ENCODE measurements at regions not wholly inside any gene's neighbourhood (a gene's known extent, or its start where the extent isn't known, plus 50 kb on each side); places are given as distances from the start of the nearest gene placed in this dataset.

GRCh38 chr11:33624083-33624482, 76.5 kb downstream of the C11orf91 start:
- H3K9me3 Mint-ChIP-seq = no peaks in the 10 kb centered on the region
- DNase-seq = no peak
- POLR2A ChIA-PET = no interaction called here
- no peak overlapping the region for H3K27ac Mint-ChIP-seq
- H3K4me1 Mint-ChIP-seq = no peaks in the 10 kb centered on the region
- H3K27me3 Mint-ChIP-seq = peaks cover 5% of the 10 kb centered on the region
- no peak for ATAC-seq (ENCODE audit: low read depth)
- H3K4me3 Mint-ChIP-seq = no peak overlapping the region
- H3K36me3 Mint-ChIP-seq = no peaks in the 10 kb centered on the region

GRCh38 chr11:33622806-33623205, 77.8 kb downstream of the C11orf91 start:
- Mint-ChIP-seq H3K27ac (no peak overlapping the region), H3K9me3 (no peaks in the 10 kb centered on the region), H3K4me3 (no peak overlapping the region), H3K4me1 (no peaks in the 10 kb centered on the region), H3K27me3 (peaks cover 5% of the 10 kb centered on the region), H3K36me3 (no peaks in the 10 kb centered on the region)
- ATAC-seq (ENCODE audit: low read depth) = no peak
- DNase-seq = no peak
- POLR2A ChIA-PET = no interaction called here

GRCh38 chr11:33622186-33622585, 78.4 kb downstream of the C11orf91 start:
- H3K27ac Mint-ChIP-seq = no peak overlapping the region
- no peak overlapping the region for H3K4me3 Mint-ChIP-seq
- DNase-seq (no peak), ATAC-seq (ENCODE audit: low read depth) (no peak)
- no peaks in the 10 kb centered on the region for H3K36me3 Mint-ChIP-seq
- H3K9me3 Mint-ChIP-seq = no peaks in the 10 kb centered on the region
- H3K4me1 Mint-ChIP-seq = no peaks in the 10 kb centered on the region
- H3K27me3 Mint-ChIP-seq = peaks cover 5% of the 10 kb centered on the region
- POLR2A ChIA-PET = no interaction called here

- H3K27me3 Mint-ChIP-seq = peaks cover 5% of the 10 kb centered on the region
- ATAC-seq (ENCODE audit: low read depth) = no peak
- H3K9me3 Mint-ChIP-seq = no peaks in the 10 kb centered on the region
- POLR2A ChIA-PET = no interaction called here
- no peaks in the 10 kb centered on the region for H3K36me3 Mint-ChIP-seq
- no peak overlapping the region for H3K27ac Mint-ChIP-seq
- no peaks in the 10 kb centered on the region for H3K4me1 Mint-ChIP-seq
- no peak for DNase-seq
- no peak overlapping the region for H3K4me3 Mint-ChIP-seq
These were observed 80.0 kb downstream of the C11orf91 start for GRCh38 chr11:33620423-33621171.

- ATAC-seq (ENCODE audit: low read depth) (no peak), DNase-seq (no peak)
- POLR2A ChIA-PET = no interaction called here
- H3K4me3 Mint-ChIP-seq = no peak overlapping the region
- no peak overlapping the region for H3K27ac Mint-ChIP-seq
- H3K36me3 Mint-ChIP-seq = no peaks in the 10 kb centered on the region
- H3K4me1 Mint-ChIP-seq = no peaks in the 10 kb centered on the region
- peaks cover 5% of the 10 kb centered on the region for H3K27me3 Mint-ChIP-seq
- no peaks in the 10 kb centered on the region for H3K9me3 Mint-ChIP-seq
These were observed 81.7 kb downstream of the C11orf91 start for GRCh38 chr11:33618956-33619355.

GRCh38 chr11:33618351-33618710, 82.3 kb downstream of the C11orf91 start:
- Mint-ChIP-seq H3K36me3 (no peaks in the 10 kb centered on the region), H3K27me3 (peaks cover 5% of the 10 kb centered on the region), H3K4me3 (no peak overlapping the region), H3K27ac (no peak overlapping the region), H3K9me3 (no peaks in the 10 kb centered on the region), H3K4me1 (no peaks in the 10 kb centered on the region)
- DNase-seq = no peak
- no peak for ATAC-seq (ENCODE audit: low read depth)
- POLR2A ChIA-PET = no interaction called here

- no peak overlapping the region for H3K27ac Mint-ChIP-seq
- H3K4me3 Mint-ChIP-seq = no peak overlapping the region
- no peaks in the 10 kb centered on the region for H3K36me3 Mint-ChIP-seq
- ATAC-seq (ENCODE audit: low read depth) (no peak), DNase-seq (no peak)
- POLR2A ChIA-PET = no interaction called here
- H3K4me1 Mint-ChIP-seq = no peaks in the 10 kb centered on the region
- peaks cover 5% of the 10 kb centered on the region for H3K27me3 Mint-ChIP-seq
- no peaks in the 10 kb centered on the region for H3K9me3 Mint-ChIP-seq
These were observed 82.8 kb downstream of the C11orf91 start for GRCh38 chr11:33617672-33618350.

GRCh38 chr11:33616552-33616951, 84.1 kb downstream of the C11orf91 start:
- Mint-ChIP-seq H3K36me3 (no peaks in the 10 kb centered on the region), H3K27me3 (peaks cover 7% of the 10 kb centered on the region), H3K27ac (no peak overlapping the region), H3K4me1 (no peaks in the 10 kb centered on the region), H3K9me3 (no peaks in the 10 kb centered on the region), H3K4me3 (no peak overlapping the region)
- DNase-seq (no peak), ATAC-seq (ENCODE audit: low read depth) (no peak)
- POLR2A ChIA-PET = no interaction called here

GRCh38 chr11:33615751-33616150, 84.9 kb downstream of the C11orf91 start:
- Mint-ChIP-seq H3K4me1 (no peaks in the 10 kb centered on the region), H3K27ac (no peak overlapping the region), H3K36me3 (no peaks in the 10 kb centered on the region), H3K9me3 (no peaks in the 10 kb centered on the region), H3K27me3 (peaks cover 7% of the 10 kb centered on the region), H3K4me3 (no peak overlapping the region)
- POLR2A ChIA-PET = no interaction called here
- DNase-seq (no peak), ATAC-seq (ENCODE audit: low read depth) (no peak)

- Mint-ChIP-seq H3K27ac (no peak overlapping the region), H3K4me1 (no peaks in the 10 kb centered on the region), H3K36me3 (no peaks in the 10 kb centered on the region), H3K9me3 (no peaks in the 10 kb centered on the region), H3K27me3 (peaks cover 2% of the 10 kb centered on the region), H3K4me3 (no peak overlapping the region)
- POLR2A ChIA-PET = no interaction called here
- DNase-seq (no peak), ATAC-seq (ENCODE audit: low read depth) (no peak)
These were observed 87.2 kb downstream of the C11orf91 start for GRCh38 chr11:33613404-33613803.

- no peaks in the 10 kb centered on the region for H3K9me3 Mint-ChIP-seq
- no peak overlapping the region for H3K4me3 Mint-ChIP-seq
- ATAC-seq (ENCODE audit: low read depth) = no peak
These were observed 89.7 kb downstream of the C11orf91 start for GRCh38 chr11:33610903-33611302.

GRCh38 chr11:33608386-33608785, 92.2 kb downstream of the C11orf91 start:
- H3K4me3 Mint-ChIP-seq = no peak overlapping the region
- H3K9me3 Mint-ChIP-seq = no peaks in the 10 kb centered on the region
- DNase-seq = no peak
- no peaks in the 10 kb centered on the region for H3K4me1 Mint-ChIP-seq
- POLR2A ChIA-PET = no interaction called here
- H3K27ac Mint-ChIP-seq = no peak overlapping the region
- no peak for ATAC-seq (ENCODE audit: low read depth)
- peaks cover 8% of the 10 kb centered on the region for H3K27me3 Mint-ChIP-seq
- no peaks in the 10 kb centered on the region for H3K36me3 Mint-ChIP-seq

More at GRCh38 chr11:33610903-33611302, 89.7 kb downstream of the C11orf91 start:
- Mint-ChIP-seq H3K27ac (no peak overlapping the region), H3K36me3 (no peaks in the 10 kb centered on the region), H3K27me3 (peaks cover 2% of the 10 kb centered on the region), H3K4me1 (no peaks in the 10 kb centered on the region)
- POLR2A ChIA-PET = no interaction called here
- no peak for DNase-seq

- Mint-ChIP-seq H3K9me3 (no peaks in the 10 kb centered on the region), H3K27me3 (peaks cover 8% of the 10 kb centered on the region), H3K36me3 (no peaks in the 10 kb centered on the region), H3K4me3 (no peak overlapping the region), H3K27ac (no peak overlapping the region), H3K4me1 (no peaks in the 10 kb centered on the region)
- ATAC-seq (ENCODE audit: low read depth) = no peak
- DNase-seq = no peak
- POLR2A ChIA-PET = no interaction called here
These were observed 93.9 kb downstream of the C11orf91 start for GRCh38 chr11:33606762-33607161.

- no peak for ATAC-seq (ENCODE audit: low read depth)
- H3K9me3 Mint-ChIP-seq = no peaks in the 10 kb centered on the region
- no peaks in the 10 kb centered on the region for H3K36me3 Mint-ChIP-seq
- no peak overlapping the region for H3K27ac Mint-ChIP-seq
- peaks cover 9% of the 10 kb centered on the region for H3K27me3 Mint-ChIP-seq
- POLR2A ChIA-PET = no interaction called here
- H3K4me1 Mint-ChIP-seq = no peaks in the 10 kb centered on the region
- DNase-seq = no peak
- H3K4me3 Mint-ChIP-seq = no peak overlapping the region
These were observed 94.9 kb downstream of the C11orf91 start for GRCh38 chr11:33605703-33606102.
